ENCODE measurements at regions not wholly inside any gene's neighbourhood (a gene's known extent, or its start where the extent isn't known, plus 50 kb on each side); places are given as distances from the start of the nearest gene placed in this dataset.
"Not testable (repeated sequence)": the region's sequence is repeated elsewhere in the genome, so short reads cannot be mapped to it uniquely, and the experiment has no call there.

- no peak for DNase-seq (ENCODE audit: low read depth)
These were observed 1146.4 kb downstream of the VRK1 start for GRCh38 chr14:97943619-97944018.

GRCh38 chr14:97944380-97944779 is 1147.2 kb downstream of the VRK1 start:
- DNase-seq (ENCODE audit: low read depth): no peak

GRCh38 chr14:97945631-97946030 is 1148.4 kb downstream of the VRK1 start:
- no peak for DNase-seq (ENCODE audit: low read depth)

GRCh38 chr14:97946240-97946639 is 1149.1 kb downstream of the VRK1 start:
- no peak for DNase-seq (ENCODE audit: low read depth)

- DNase-seq (ENCODE audit: low read depth): no peak
These were observed 1149.5 kb downstream of the VRK1 start for GRCh38 chr14:97946641-97947040.

- DNase-seq (ENCODE audit: low read depth): no peak
These were observed 1151.7 kb downstream of the VRK1 start for GRCh38 chr14:97948841-97949240.

GRCh38 chr14:97956581-97957340 is 1159.6 kb downstream of the VRK1 start:
- no peak for DNase-seq (ENCODE audit: low read depth)

GRCh38 chr14:97959251-97959650 is 1162.1 kb downstream of the VRK1 start:
- no peak for DNase-seq (ENCODE audit: low read depth)

- no peak for DNase-seq (ENCODE audit: low read depth)
These were observed 1163.3 kb downstream of the VRK1 start for GRCh38 chr14:97960436-97960835.

- no peak for DNase-seq (ENCODE audit: low read depth)
These were observed 1173.0 kb downstream of the VRK1 start for GRCh38 chr14:97970222-97970621.

- no peak for DNase-seq (ENCODE audit: low read depth)
These were observed 1178.0 kb downstream of the VRK1 start for GRCh38 chr14:97975216-97975615.

GRCh38 chr14:97975962-97976361 is 1178.8 kb downstream of the VRK1 start:
- no peak for DNase-seq (ENCODE audit: low read depth)

GRCh38 chr14:97976861-97977260 is 1179.7 kb downstream of the VRK1 start:
- no peak for DNase-seq (ENCODE audit: low read depth)

GRCh38 chr14:97977651-97978261 is 1180.6 kb downstream of the VRK1 start:
- DNase-seq (ENCODE audit: low read depth): no peak

- peak; percentile 19 for DNase-seq (ENCODE audit: low read depth)
These were observed 1181.2 kb downstream of the VRK1 start for GRCh38 chr14:97978341-97978740.

- no peak for DNase-seq (ENCODE audit: low read depth)
These were observed 1196.4 kb downstream of the VRK1 start for GRCh38 chr14:97993508-97994019.

- DNase-seq (ENCODE audit: low read depth): no peak
These were observed 1196.9 kb downstream of the VRK1 start for GRCh38 chr14:97994020-97994531.

- no peak for DNase-seq (ENCODE audit: low read depth)
These were observed 1197.9 kb downstream of the VRK1 start for GRCh38 chr14:97995038-97995437.

GRCh38 chr14:97995531-97995930 is 1198.3 kb downstream of the VRK1 start:
- DNase-seq (ENCODE audit: low read depth): no peak

GRCh38 chr14:98006008-98006407 is 1208.8 kb downstream of the VRK1 start:
- no peak for DNase-seq (ENCODE audit: low read depth)

- DNase-seq (ENCODE audit: low read depth): no peak
These were observed 1211.4 kb downstream of the VRK1 start for GRCh38 chr14:98008381-98009113.

- DNase-seq (ENCODE audit: low read depth): not testable (repeated sequence)
These were observed 1212.0 kb downstream of the VRK1 start for GRCh38 chr14:98009177-98009576.
